ENCODE measurements at regions not wholly inside any gene's neighbourhood (a gene's known extent, or its start where the extent isn't known, plus 50 kb on each side); places are given as distances from the start of the nearest gene placed in this dataset.
A peak's percentile ranks its signal among the peaks of the same experiment; 100 is the strongest.

DNA sequence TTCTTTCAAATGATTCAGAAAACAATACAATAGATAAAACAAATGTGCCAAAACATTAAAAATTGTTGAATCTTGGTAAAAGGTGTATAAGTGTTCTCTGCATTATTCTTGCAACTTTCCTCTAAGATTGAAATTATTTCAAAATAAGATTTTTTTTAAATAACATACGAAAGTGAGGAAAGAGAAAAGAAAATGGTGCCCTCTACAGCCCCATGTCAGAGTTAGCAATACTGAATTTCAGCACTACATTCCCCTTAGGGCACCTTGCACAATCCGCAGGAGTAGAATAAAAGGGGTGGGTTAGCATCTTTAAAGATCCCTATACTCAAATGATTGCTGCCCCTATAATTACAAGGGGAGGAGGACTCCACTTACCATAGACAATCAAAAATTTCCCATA, 433.7 kb downstream of the BCL11A start:
- ATAC-seq, result no peak
- TF ChIP-seq, protein P1, sequence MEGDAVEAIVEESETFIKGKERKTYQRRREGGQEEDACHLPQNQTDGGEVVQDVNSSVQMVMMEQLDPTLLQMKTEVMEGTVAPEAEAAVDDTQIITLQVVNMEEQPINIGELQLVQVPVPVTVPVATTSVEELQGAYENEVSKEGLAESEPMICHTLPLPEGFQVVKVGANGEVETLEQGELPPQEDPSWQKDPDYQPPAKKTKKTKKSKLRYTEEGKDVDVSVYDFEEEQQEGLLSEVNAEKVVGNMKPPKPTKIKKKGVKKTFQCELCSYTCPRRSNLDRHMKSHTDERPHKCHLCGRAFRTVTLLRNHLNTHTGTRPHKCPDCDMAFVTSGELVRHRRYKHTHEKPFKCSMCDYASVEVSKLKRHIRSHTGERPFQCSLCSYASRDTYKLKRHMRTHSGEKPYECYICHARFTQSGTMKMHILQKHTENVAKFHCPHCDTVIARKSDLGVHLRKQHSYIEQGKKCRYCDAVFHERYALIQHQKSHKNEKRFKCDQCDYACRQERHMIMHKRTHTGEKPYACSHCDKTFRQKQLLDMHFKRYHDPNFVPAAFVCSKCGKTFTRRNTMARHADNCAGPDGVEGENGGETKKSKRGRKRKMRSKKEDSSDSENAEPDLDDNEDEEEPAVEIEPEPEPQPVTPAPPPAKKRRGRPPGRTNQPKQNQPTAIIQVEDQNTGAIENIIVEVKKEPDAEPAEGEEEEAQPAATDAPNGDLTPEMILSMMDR (IDR thresholded peaks at IDR 0.05), result peak in 6 of 7 experiments; percentile 10 to 53 (median 42)
- TF ChIP-seq POLR2A (IDR thresholded peaks at IDR 0.05), result no peak
- H3K27me3 ChIP-seq, result no peaks in the 10 kb centered on the region
- no peak overlapping the region for H3K27ac ChIP-seq
- no peak overlapping the region for H3K4me3 ChIP-seq
- H3K36me3 ChIP-seq (replicated peaks in 1 of 2; ENCODE audit: insufficient read depth in 1 of 2, low read depth in 2 of 2), result no peaks in the 10 kb centered on the region
- no peak for DNase-seq
- intact Hi-C loops (cut with DNase I), result no loop called here
- H3K9me3 ChIP-seq, result no peaks in the 10 kb centered on the region
- no peaks in the 10 kb centered on the region for H3K4me1 ChIP-seq
- WGBS, 2 donors, result 51 to 52% methylated on average over 2 of the region's 2 CpGs

GRCh38 chr2:60118917-60119316, 434.5 kb downstream of the BCL11A start:
- no peak for TF ChIP-seq POLR2A (IDR thresholded peaks at IDR 0.05)
- TF ChIP-seq, protein P1 (IDR thresholded peaks at IDR 0.05), result no peak
- no peak for ATAC-seq
- Histone ChIP-seq H3K27ac (no peak overlapping the region), H3K27me3 (no peaks in the 10 kb centered on the region), H3K36me3 (replicated peaks in 1 of 2; ENCODE audit: insufficient read depth in 1 of 2, low read depth in 2 of 2) (no peaks in the 10 kb centered on the region), H3K9me3 (no peaks in the 10 kb centered on the region), H3K4me3 (no peak overlapping the region), H3K4me1 (no peaks in the 10 kb centered on the region)
- DNase-seq, result no peak
- intact Hi-C loops (cut with DNase I), result no loop called here
- WGBS, 2 donors, result 72 to 82% methylated on average over 1 of the region's 1 CpG

GRCh38 chr2:60118061-60118460, 435.4 kb downstream of the BCL11A start:
- no peaks in the 10 kb centered on the region for H3K27me3 ChIP-seq
- no peak for TF ChIP-seq POLR2A (IDR thresholded peaks at IDR 0.05)
- TF ChIP-seq, protein P1 (IDR thresholded peaks at IDR 0.05), result peak in 4 of 7 experiments; percentile 37 to 49 (median 38)
- H3K27ac ChIP-seq, result no peak overlapping the region
- no peaks in the 10 kb centered on the region for H3K9me3 ChIP-seq
- 26 to 29% methylated on average over 1 of the region's 1 CpG for WGBS, 2 donors
- no peaks in the 10 kb centered on the region for H3K4me1 ChIP-seq
- peak; percentile 62 for ATAC-seq
- H3K4me3 ChIP-seq, result no peak overlapping the region
- intact Hi-C loops (cut with DNase I), result no loop called here
- DNase-seq, result peak in 2 of 4 donors; percentile 30 to 39
- H3K36me3 ChIP-seq (replicated peaks in 1 of 2; ENCODE audit: insufficient read depth in 1 of 2, low read depth in 2 of 2), result no peaks in the 10 kb centered on the region

GRCh38 chr2:60116161-60116875, 437.1 kb downstream of the BCL11A start:
- Histone ChIP-seq H3K27ac (no peak overlapping the region), H3K9me3 (no peaks in the 10 kb centered on the region), H3K36me3 (replicated peaks in 1 of 2; ENCODE audit: insufficient read depth in 1 of 2, low read depth in 2 of 2) (no peaks in the 10 kb centered on the region), H3K4me3 (no peak overlapping the region), H3K27me3 (no peaks in the 10 kb centered on the region), H3K4me1 (no peaks in the 10 kb centered on the region)
- DNase-seq, result no peak
- ATAC-seq, result no peak
- TF ChIP-seq POLR2A (IDR thresholded peaks at IDR 0.05), result no peak
- TF ChIP-seq, protein P1 (IDR thresholded peaks at IDR 0.05), result no peak
- intact Hi-C loops (cut with DNase I), result no loop called here
- WGBS, 2 donors, result 84 to 96% methylated on average over 6 of the region's 6 CpGs

GRCh38 chr2:60109744-60110143, 443.7 kb downstream of the BCL11A start:
- WGBS, 2 donors, result 42 to 46% methylated on average over 1 of the region's 1 CpG
- peaks cover 41% of the 10 kb centered on the region for H3K4me1 ChIP-seq
- ATAC-seq (no peak), DNase-seq (no peak)
- intact Hi-C loops (cut with DNase I), result no loop called here
- H3K4me3 ChIP-seq, result no peak overlapping the region
- H3K27ac ChIP-seq, result no peak overlapping the region
- H3K36me3 ChIP-seq (replicated peaks in 1 of 2; ENCODE audit: insufficient read depth in 1 of 2, low read depth in 2 of 2), result no peaks in the 10 kb centered on the region
- TF ChIP-seq, protein P1 (IDR thresholded peaks at IDR 0.05), result peak in 4 of 7 experiments; percentile 8 to 30 (median 24)
- no peak for TF ChIP-seq POLR2A (IDR thresholded peaks at IDR 0.05)
- no peaks in the 10 kb centered on the region for H3K27me3 ChIP-seq
- no peaks in the 10 kb centered on the region for H3K9me3 ChIP-seq
